ENCODE measurements at regions not wholly inside any gene's neighbourhood (a gene's known extent, or its start where the extent isn't known, plus 50 kb on each side); places are given as distances from the start of the nearest gene placed in this dataset.

DNA sequence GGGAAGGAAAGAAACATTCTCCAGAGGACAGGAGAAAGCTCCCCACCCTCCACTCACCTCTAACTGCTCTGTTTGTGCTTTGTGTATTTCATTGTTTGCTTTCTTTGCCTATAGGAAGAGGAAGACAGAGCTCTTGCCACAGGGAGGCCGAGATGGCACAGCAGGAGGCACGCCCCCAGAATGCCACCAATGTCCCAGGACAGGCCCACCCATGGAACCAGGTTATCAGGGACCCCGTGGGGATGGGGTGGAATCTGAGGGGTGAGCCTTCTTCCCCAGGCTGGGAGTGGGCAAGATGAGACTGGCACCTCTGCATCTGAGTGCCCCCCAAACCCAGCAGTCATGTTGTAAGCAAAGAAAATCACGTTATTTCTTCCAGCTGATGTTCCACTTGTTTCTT, 155.8 kb downstream of the TBC1D2B start (continued):
- TF ChIP-seq, protein P1, sequence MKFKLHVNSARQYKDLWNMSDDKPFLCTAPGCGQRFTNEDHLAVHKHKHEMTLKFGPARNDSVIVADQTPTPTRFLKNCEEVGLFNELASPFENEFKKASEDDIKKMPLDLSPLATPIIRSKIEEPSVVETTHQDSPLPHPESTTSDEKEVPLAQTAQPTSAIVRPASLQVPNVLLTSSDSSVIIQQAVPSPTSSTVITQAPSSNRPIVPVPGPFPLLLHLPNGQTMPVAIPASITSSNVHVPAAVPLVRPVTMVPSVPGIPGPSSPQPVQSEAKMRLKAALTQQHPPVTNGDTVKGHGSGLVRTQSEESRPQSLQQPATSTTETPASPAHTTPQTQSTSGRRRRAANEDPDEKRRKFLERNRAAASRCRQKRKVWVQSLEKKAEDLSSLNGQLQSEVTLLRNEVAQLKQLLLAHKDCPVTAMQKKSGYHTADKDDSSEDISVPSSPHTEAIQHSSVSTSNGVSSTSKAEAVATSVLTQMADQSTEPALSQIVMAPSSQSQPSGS (IDR thresholded peaks at IDR 0.05; ENCODE audit: low read length) = no peak
- no peak for TF ChIP-seq BCL11A (IDR thresholded peaks at IDR 0.05; ENCODE audit: low read depth in 2 of 2, low read length in 2 of 2)
- TF ChIP-seq KDM5A (IDR thresholded peaks at IDR 0.05; ENCODE audit: low read length) = no peak
- TF ChIP-seq POLR2AphosphoS5 (IDR thresholded peaks at IDR 0.05; ENCODE audit: low read depth, low read length) = no peak

Measured in H1 (cell line).